ENCODE measurements at regions not wholly inside any gene's neighbourhood (a gene's known extent, or its start where the extent isn't known, plus 50 kb on each side); places are given as distances from the start of the nearest gene placed in this dataset.

DNA sequence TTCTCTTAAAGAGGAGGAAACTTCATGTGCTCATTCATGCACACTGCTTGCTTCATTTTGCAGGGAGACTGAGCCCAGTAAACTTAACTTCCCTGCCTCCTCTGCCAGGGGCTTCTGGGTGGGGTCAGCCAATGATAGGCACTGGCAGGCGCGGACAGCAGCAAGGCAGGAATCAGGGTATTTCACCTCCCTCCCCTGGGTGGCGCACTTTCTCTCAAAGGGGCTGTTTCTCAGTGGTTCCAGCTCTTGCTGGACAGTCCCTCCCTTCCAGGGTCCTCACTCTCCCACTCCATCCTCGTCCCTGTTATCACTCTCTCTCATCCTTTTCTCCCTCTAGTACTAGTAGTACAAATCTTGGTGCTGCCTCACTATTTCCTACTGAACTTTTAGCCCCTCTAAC, 320.5 kb upstream of the ZNF521 start:
- no peaks in the 10 kb centered on the region for H3K36me3 ChIP-seq (ENCODE audit: insufficient read depth, low read length)
- peaks cover 3% of the 10 kb centered on the region for H3K27me3 ChIP-seq (ENCODE audit: insufficient read depth, low read length, poor library complexity)
- H2AFZ ChIP-seq (ENCODE audit: low read depth, low read length) = no peak overlapping the region
- DNase-seq (no peak), ATAC-seq (ENCODE audit: insufficient read depth, low read depth) (no peak)
- H4K20me1 ChIP-seq (ENCODE audit: insufficient read depth, low read length) = no peaks in the 10 kb centered on the region
- H3K4me3 ChIP-seq (ENCODE audit: low read depth in 1 of 2, low read length in 2 of 2) = no peak overlapping the region
- H3K9me3 ChIP-seq (ENCODE audit: insufficient read depth, low read length, severe bottlenecking) = no peaks in the 10 kb centered on the region
- no peak overlapping the region for H3K4me2 ChIP-seq (ENCODE audit: insufficient read depth, low read length)
- no peaks in the 10 kb centered on the region for H3K79me2 ChIP-seq (ENCODE audit: insufficient read depth, low read length)
- no peak overlapping the region for H3K9ac ChIP-seq (ENCODE audit: low read depth, low read length)
- H3K27ac ChIP-seq (ENCODE audit: low read length) = no peak overlapping the region
- TF ChIP-seq, protein P1, sequence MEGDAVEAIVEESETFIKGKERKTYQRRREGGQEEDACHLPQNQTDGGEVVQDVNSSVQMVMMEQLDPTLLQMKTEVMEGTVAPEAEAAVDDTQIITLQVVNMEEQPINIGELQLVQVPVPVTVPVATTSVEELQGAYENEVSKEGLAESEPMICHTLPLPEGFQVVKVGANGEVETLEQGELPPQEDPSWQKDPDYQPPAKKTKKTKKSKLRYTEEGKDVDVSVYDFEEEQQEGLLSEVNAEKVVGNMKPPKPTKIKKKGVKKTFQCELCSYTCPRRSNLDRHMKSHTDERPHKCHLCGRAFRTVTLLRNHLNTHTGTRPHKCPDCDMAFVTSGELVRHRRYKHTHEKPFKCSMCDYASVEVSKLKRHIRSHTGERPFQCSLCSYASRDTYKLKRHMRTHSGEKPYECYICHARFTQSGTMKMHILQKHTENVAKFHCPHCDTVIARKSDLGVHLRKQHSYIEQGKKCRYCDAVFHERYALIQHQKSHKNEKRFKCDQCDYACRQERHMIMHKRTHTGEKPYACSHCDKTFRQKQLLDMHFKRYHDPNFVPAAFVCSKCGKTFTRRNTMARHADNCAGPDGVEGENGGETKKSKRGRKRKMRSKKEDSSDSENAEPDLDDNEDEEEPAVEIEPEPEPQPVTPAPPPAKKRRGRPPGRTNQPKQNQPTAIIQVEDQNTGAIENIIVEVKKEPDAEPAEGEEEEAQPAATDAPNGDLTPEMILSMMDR (IDR thresholded peaks at IDR 0.05; ENCODE audit: borderline replicate concordance, extremely low read depth, low read length, poor library complexity, severe bottlenecking) = peak; percentile 28
- no peak for TF ChIP-seq EZH2 (IDR thresholded peaks at IDR 0.05; ENCODE audit: borderline replicate concordance, low read depth, low read length, severe bottlenecking)
- H3K4me1 ChIP-seq (ENCODE audit: insufficient read depth, low read length) = no peaks in the 10 kb centered on the region

- ATAC-seq (ENCODE audit: insufficient read depth, low read depth) (no peak), DNase-seq (no peak)
- Histone ChIP-seq H3K4me1 (ENCODE audit: insufficient read depth, low read length) (no peaks in the 10 kb centered on the region), H3K36me3 (ENCODE audit: insufficient read depth, low read length) (no peaks in the 10 kb centered on the region), H3K9me3 (ENCODE audit: insufficient read depth, low read length, severe bottlenecking) (no peaks in the 10 kb centered on the region), H3K4me3 (ENCODE audit: low read depth in 1 of 2, low read length in 2 of 2) (no peak overlapping the region), H3K9ac (ENCODE audit: low read depth, low read length) (no peak overlapping the region), H3K27me3 (ENCODE audit: insufficient read depth, low read length, poor library complexity) (no peaks in the 10 kb centered on the region), H3K79me2 (ENCODE audit: insufficient read depth, low read length) (no peaks in the 10 kb centered on the region), H2AFZ (ENCODE audit: low read depth, low read length) (no peak overlapping the region), H3K27ac (ENCODE audit: low read length) (no peak overlapping the region), H3K4me2 (ENCODE audit: insufficient read depth, low read length) (no peak overlapping the region), H4K20me1 (ENCODE audit: insufficient read depth, low read length) (no peaks in the 10 kb centered on the region)
- TF ChIP-seq EZH2 (IDR thresholded peaks at IDR 0.05; ENCODE audit: borderline replicate concordance, low read depth, low read length, severe bottlenecking) = no peak
- TF ChIP-seq, protein P1 (IDR thresholded peaks at IDR 0.05; ENCODE audit: borderline replicate concordance, extremely low read depth, low read length, poor library complexity, severe bottlenecking) = no peak
These were observed 317.8 kb upstream of the ZNF521 start for GRCh38 chr18:25669741-25670140.

GRCh38 chr18:25662272-25662671, 310.3 kb upstream of the ZNF521 start:
- Histone ChIP-seq H3K79me2 (ENCODE audit: insufficient read depth, low read length) (no peaks in the 10 kb centered on the region), H3K4me1 (ENCODE audit: insufficient read depth, low read length) (no peaks in the 10 kb centered on the region), H3K4me2 (ENCODE audit: insufficient read depth, low read length) (no peak overlapping the region), H3K9me3 (ENCODE audit: insufficient read depth, low read length, severe bottlenecking) (no peaks in the 10 kb centered on the region), H2AFZ (ENCODE audit: low read depth, low read length) (no peak overlapping the region), H4K20me1 (ENCODE audit: insufficient read depth, low read length) (no peaks in the 10 kb centered on the region), H3K27ac (ENCODE audit: low read length) (no peak overlapping the region), H3K27me3 (ENCODE audit: insufficient read depth, low read length, poor library complexity) (no peaks in the 10 kb centered on the region), H3K9ac (ENCODE audit: low read depth, low read length) (no peak overlapping the region), H3K36me3 (ENCODE audit: insufficient read depth, low read length) (no peaks in the 10 kb centered on the region), H3K4me3 (ENCODE audit: low read depth in 1 of 2, low read length in 2 of 2) (no peak overlapping the region)
- DNase-seq (no peak), ATAC-seq (ENCODE audit: insufficient read depth, low read depth) (no peak)
- TF ChIP-seq EZH2 (IDR thresholded peaks at IDR 0.05; ENCODE audit: borderline replicate concordance, low read depth, low read length, severe bottlenecking) = no peak
- TF ChIP-seq, protein P1 (IDR thresholded peaks at IDR 0.05; ENCODE audit: borderline replicate concordance, extremely low read depth, low read length, poor library complexity, severe bottlenecking) = no peak

DNA sequence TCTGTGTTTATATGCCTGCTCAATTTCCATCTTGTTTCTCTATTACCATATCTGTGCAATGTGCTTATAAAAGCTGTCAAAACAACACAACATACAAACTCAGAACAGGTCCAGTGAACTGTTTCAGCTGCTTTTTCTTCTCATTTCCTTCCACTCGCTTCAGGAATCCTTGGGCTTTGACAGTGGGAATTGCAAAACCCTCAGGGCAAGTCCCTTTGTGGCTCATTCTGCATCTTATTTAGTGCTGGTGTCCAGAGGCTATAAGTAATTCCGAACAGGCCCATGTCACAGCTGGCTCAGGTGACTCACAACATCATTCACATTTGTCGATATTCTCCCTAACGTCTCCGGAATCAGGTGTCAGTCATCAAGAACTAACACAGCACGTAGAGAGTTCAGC, 309.9 kb upstream of the ZNF521 start:
- Histone ChIP-seq H3K4me2 (ENCODE audit: insufficient read depth, low read length) (no peak overlapping the region), H3K4me3 (ENCODE audit: low read depth in 1 of 2, low read length in 2 of 2) (no peak overlapping the region), H3K9me3 (ENCODE audit: insufficient read depth, low read length, severe bottlenecking) (no peaks in the 10 kb centered on the region), H2AFZ (ENCODE audit: low read depth, low read length) (no peak overlapping the region), H3K27me3 (ENCODE audit: insufficient read depth, low read length, poor library complexity) (no peaks in the 10 kb centered on the region), H3K27ac (ENCODE audit: low read length) (no peak overlapping the region), H3K36me3 (ENCODE audit: insufficient read depth, low read length) (no peaks in the 10 kb centered on the region), H3K79me2 (ENCODE audit: insufficient read depth, low read length) (no peaks in the 10 kb centered on the region), H3K9ac (ENCODE audit: low read depth, low read length) (no peak overlapping the region), H3K4me1 (ENCODE audit: insufficient read depth, low read length) (no peaks in the 10 kb centered on the region), H4K20me1 (ENCODE audit: insufficient read depth, low read length) (no peaks in the 10 kb centered on the region)
- no peak for TF ChIP-seq EZH2 (IDR thresholded peaks at IDR 0.05; ENCODE audit: borderline replicate concordance, low read depth, low read length, severe bottlenecking)
- TF ChIP-seq, protein P1 (IDR thresholded peaks at IDR 0.05; ENCODE audit: borderline replicate concordance, extremely low read depth, low read length, poor library complexity, severe bottlenecking) = no peak
- no peak for ATAC-seq (ENCODE audit: insufficient read depth, low read depth)
- no peak for DNase-seq
